Activated CD4-positive, alpha-beta memory T cell treated with anti-CD3 and anti-CD28 coated beads for 36 hours (primary cell): ENCODE measurements at regions not wholly inside any gene's neighbourhood (a gene's known extent, or its start where the extent isn't known, plus 50 kb on each side); places are given as distances from the start of the nearest gene placed in this dataset.

Experiments used
- CTCF ChIA-PET: fragments of 350-600 bp; sonication (Branson Sonifier 250); formaldehyde crosslinking; loops from one replicate; lab custom pipeline; 2021; ENCODE audit warnings: antibody characterized with exemption, inconsistent platforms; lab: Charles Lee
- POLR2A ChIA-PET: fragments of 350-600 bp; sonication (Branson Sonifier 250); formaldehyde crosslinking; loops from one replicate; lab custom pipeline; 2021; ENCODE audit warnings: antibody characterized with exemption; lab: Charles Lee
- DNase-seq: peaks from one replicate; pipeline ENCODE4 v3.0.0-alpha.2; 2020
- H3K27ac Mint-ChIP-seq: one replicate; pipeline ENCODE4 v1.8.0; 2021; ENCODE audit warnings: mixed read lengths
- H3K27me3 Mint-ChIP-seq: one replicate; pipeline ENCODE4 v1.8.0; 2021; ENCODE audit warnings: mixed read lengths
- H3K36me3 Mint-ChIP-seq: one replicate; pipeline ENCODE4 v1.8.0; 2021; ENCODE audit warnings: mixed read lengths
- H3K4me1 Mint-ChIP-seq: one replicate; pipeline ENCODE4 v1.8.0; 2021; ENCODE audit warnings: low read depth, mixed read lengths
- H3K4me3 Mint-ChIP-seq: one replicate; pipeline ENCODE4 v1.8.0; 2021; ENCODE audit warnings: mild to moderate bottlenecking, mixed read lengths
- H3K9me3 Mint-ChIP-seq: one replicate; pipeline ENCODE4 v1.8.0; 2021; ENCODE audit warnings: mixed read lengths
- intact Hi-C: fragments of 100-400 bp; cut with micrococcal nuclease; formaldehyde crosslinking; loops from one replicate; pipeline ENCODE4 v1.15.1; 2023

GRCh38 chr12:24054416-24054815 is 104.9 kb upstream of the SOX5 start:
- Mint-ChIP-seq H3K9me3 (peaks cover 2% of the 10 kb centered on the region), H3K27me3 (no peaks in the 10 kb centered on the region), H3K4me1 (no peaks in the 10 kb centered on the region), H3K4me3 (no peak overlapping the region), H3K27ac (no peak overlapping the region), H3K36me3 (no peaks in the 10 kb centered on the region)
- no peak for DNase-seq
- POLR2A ChIA-PET, result no interaction called here
- CTCF ChIA-PET, result no interaction called here
- intact Hi-C loops, result no loop called here

GRCh38 chr12:24049728-24050127 is 100.3 kb upstream of the SOX5 start:
- Mint-ChIP-seq H3K36me3 (no peaks in the 10 kb centered on the region), H3K27ac (no peak overlapping the region)
- CTCF ChIA-PET, result no interaction called here

DNA sequence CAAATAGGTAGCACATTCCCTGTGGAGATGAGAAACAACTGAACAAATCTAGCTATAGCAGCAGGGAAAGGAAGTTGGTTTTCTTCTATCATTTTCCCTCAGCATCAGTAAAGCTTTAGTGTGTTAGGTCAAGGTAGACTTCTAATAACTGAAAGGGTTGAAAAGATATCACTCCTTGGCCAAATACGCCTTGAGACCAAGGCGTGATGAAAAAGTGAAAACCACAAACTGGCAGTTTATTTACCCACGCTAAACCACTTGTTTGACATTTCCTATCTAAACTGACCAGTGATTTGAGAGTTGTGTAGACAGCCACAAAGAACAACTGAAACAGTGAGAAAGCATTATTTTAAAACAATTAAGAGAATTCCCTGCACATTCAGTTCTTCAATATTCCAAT is 99.6 kb upstream of the SOX5 start:
- CTCF ChIA-PET, result no interaction called here

More at GRCh38 chr12:24049728-24050127, 100.3 kb upstream of the SOX5 start:
- Mint-ChIP-seq H3K27me3 (no peaks in the 10 kb centered on the region), H3K4me3 (no peak overlapping the region), H3K4me1 (no peaks in the 10 kb centered on the region), H3K9me3 (peaks cover 4% of the 10 kb centered on the region)
- intact Hi-C loops, result no loop called here
- no peak for DNase-seq
- POLR2A ChIA-PET, result no interaction called here

DNA sequence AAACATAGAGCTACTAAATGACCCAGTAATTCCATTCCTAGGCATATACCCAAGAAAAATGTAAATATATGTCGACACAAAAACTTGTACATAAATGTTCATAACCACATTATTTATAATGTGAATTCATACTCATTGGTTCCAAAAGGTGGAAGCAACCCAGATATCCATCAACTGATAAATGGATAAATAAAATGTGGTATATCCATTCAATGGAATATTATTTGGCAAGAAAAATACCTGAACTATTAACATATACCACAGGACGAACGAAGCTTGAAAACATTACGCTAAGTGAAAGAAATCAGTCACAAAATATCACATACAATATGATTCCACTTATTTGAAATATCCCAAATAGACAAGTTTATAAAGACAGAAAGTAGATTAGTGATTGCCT is 99.0 kb upstream of the SOX5 start:
- CTCF ChIA-PET, result no interaction called here

More for the DNA sequence above, 99.6 kb upstream of the SOX5 start:
- H3K27me3 Mint-ChIP-seq, result no peaks in the 10 kb centered on the region
- H3K4me3 Mint-ChIP-seq, result no peak overlapping the region
- intact Hi-C loops, result no loop called here
- POLR2A ChIA-PET, result no interaction called here
- DNase-seq, result no peak
- no peak overlapping the region for H3K27ac Mint-ChIP-seq
- H3K36me3 Mint-ChIP-seq, result no peaks in the 10 kb centered on the region
- no peaks in the 10 kb centered on the region for H3K4me1 Mint-ChIP-seq
- peaks cover 4% of the 10 kb centered on the region for H3K9me3 Mint-ChIP-seq

GRCh38 chr12:24047326-24047725 is 97.9 kb upstream of the SOX5 start:
- DNase-seq, result no peak
- no peak overlapping the region for H3K27ac Mint-ChIP-seq
- H3K27me3 Mint-ChIP-seq, result no peaks in the 10 kb centered on the region
- H3K4me1 Mint-ChIP-seq, result no peaks in the 10 kb centered on the region
- H3K9me3 Mint-ChIP-seq, result peaks cover 4% of the 10 kb centered on the region
- CTCF ChIA-PET, result no interaction called here
- POLR2A ChIA-PET, result no interaction called here
- H3K36me3 Mint-ChIP-seq, result no peaks in the 10 kb centered on the region
- intact Hi-C loops, result no loop called here
- H3K4me3 Mint-ChIP-seq, result no peak overlapping the region

More for the DNA sequence above, 99.0 kb upstream of the SOX5 start:
- intact Hi-C loops, result no loop called here
- no peaks in the 10 kb centered on the region for H3K27me3 Mint-ChIP-seq
- POLR2A ChIA-PET, result no interaction called here
- H3K4me3 Mint-ChIP-seq, result no peak overlapping the region
- DNase-seq, result no peak
- H3K9me3 Mint-ChIP-seq, result peaks cover 4% of the 10 kb centered on the region
- H3K4me1 Mint-ChIP-seq, result no peaks in the 10 kb centered on the region
- H3K36me3 Mint-ChIP-seq, result no peaks in the 10 kb centered on the region
- H3K27ac Mint-ChIP-seq, result no peak overlapping the region

DNA sequence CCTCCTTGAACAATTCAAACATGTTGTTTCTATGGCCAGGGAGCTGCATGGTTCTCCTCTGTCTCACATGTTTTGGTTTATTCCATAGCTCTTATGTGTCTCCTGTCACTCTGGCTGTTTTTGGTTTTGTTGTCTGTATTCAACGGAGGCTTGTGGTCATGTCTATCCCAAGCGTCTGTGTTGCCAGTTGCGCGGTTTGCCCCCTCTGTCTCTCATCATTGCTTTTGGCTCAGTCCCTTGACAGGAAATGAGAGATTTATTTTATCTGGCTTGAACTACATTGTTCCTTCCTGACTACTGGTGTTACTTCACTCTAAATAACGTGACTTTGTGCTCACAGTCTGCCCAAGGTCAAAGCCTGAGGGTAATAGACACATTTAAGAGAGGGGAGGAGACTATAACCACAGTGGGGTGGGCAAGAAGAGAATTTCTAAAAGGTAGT is 96.4 kb upstream of the SOX5 start:
- Mint-ChIP-seq H3K27me3 (no peaks in the 10 kb centered on the region), H3K4me1 (no peaks in the 10 kb centered on the region), H3K9me3 (peaks cover 4% of the 10 kb centered on the region), H3K27ac (no peak overlapping the region), H3K4me3 (no peak overlapping the region), H3K36me3 (no peaks in the 10 kb centered on the region)
- ChIA-PET CTCF (no interaction called here), POLR2A (no interaction called here)
- intact Hi-C loops, result no loop called here
- no peak for DNase-seq

GRCh38 chr12:24044941-24045703 is 95.7 kb upstream of the SOX5 start:
- Mint-ChIP-seq H3K4me3 (no peak overlapping the region), H3K9me3 (peaks cover 4% of the 10 kb centered on the region), H3K36me3 (no peaks in the 10 kb centered on the region), H3K27ac (no peak overlapping the region), H3K4me1 (no peaks in the 10 kb centered on the region), H3K27me3 (no peaks in the 10 kb centered on the region)
- intact Hi-C loops, result no loop called here
- no peak for DNase-seq
- POLR2A ChIA-PET, result no interaction called here
- CTCF ChIA-PET, result no interaction called here

GRCh38 chr12:24042651-24043050 is 93.2 kb upstream of the SOX5 start:
- no peak for DNase-seq
- no peaks in the 10 kb centered on the region for H3K36me3 Mint-ChIP-seq
- no peak overlapping the region for H3K27ac Mint-ChIP-seq
- POLR2A ChIA-PET, result no interaction called here
- intact Hi-C loops, result no loop called here
- no peaks in the 10 kb centered on the region for H3K27me3 Mint-ChIP-seq
- no peaks in the 10 kb centered on the region for H3K4me1 Mint-ChIP-seq
- CTCF ChIA-PET, result no interaction called here
- no peak overlapping the region for H3K4me3 Mint-ChIP-seq
- H3K9me3 Mint-ChIP-seq, result no peaks in the 10 kb centered on the region

- no peaks in the 10 kb centered on the region for H3K9me3 Mint-ChIP-seq
- H3K27ac Mint-ChIP-seq, result no peak overlapping the region
- intact Hi-C loops, result no loop called here
- H3K4me3 Mint-ChIP-seq, result no peak overlapping the region
- H3K36me3 Mint-ChIP-seq, result no peaks in the 10 kb centered on the region
- H3K4me1 Mint-ChIP-seq, result no peaks in the 10 kb centered on the region
- DNase-seq, result no peak
- ChIA-PET POLR2A (no interaction called here), CTCF (no interaction called here)
- H3K27me3 Mint-ChIP-seq, result no peaks in the 10 kb centered on the region
These were observed 89.6 kb upstream of the SOX5 start for GRCh38 chr12:24039113-24039525.

DNA sequence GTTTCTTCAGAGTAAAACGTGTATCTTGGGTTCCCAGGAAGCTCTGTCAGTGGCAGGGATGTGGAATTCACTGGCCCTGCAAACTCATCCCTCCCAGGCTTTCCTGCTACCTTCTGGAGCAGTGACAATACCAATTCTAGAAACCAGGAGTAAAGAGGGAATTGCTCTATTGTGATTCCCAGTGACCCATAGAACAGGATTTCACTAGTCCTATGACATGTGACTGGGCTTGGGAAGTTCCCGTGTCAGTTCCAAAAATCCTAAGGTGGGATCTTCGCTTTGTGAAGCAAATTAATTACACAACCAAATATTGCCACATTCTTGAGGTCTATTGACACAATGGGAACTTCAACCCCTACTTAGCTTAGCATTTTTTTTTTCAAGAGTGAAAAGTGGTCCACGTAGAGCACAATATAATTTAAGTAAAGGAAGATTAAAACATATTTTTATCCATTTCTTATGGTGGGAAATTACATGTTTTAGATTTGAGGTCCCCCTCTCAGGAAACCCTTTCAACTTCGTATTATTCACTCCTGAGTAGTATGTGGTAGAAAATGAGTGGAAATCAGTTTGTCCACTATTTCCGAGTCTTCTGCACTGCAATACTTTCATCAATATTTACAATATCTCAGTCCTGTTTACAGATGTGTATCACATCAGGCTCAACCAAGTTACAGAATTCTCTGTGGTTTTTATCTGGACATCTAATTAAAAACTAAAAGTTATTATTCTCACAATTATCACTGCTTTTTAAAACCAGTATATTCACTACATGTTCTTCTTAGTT is 88.9 kb upstream of the SOX5 start:
- H3K9me3 Mint-ChIP-seq, result no peaks in the 10 kb centered on the region
- no peaks in the 10 kb centered on the region for H3K4me1 Mint-ChIP-seq
- no peaks in the 10 kb centered on the region for H3K36me3 Mint-ChIP-seq
- no peaks in the 10 kb centered on the region for H3K27me3 Mint-ChIP-seq
- no peak overlapping the region for H3K4me3 Mint-ChIP-seq
- CTCF ChIA-PET, result no interaction called here
- POLR2A ChIA-PET, result no interaction called here
- intact Hi-C loops, result no loop called here
- DNase-seq, result no peak
- H3K27ac Mint-ChIP-seq, result no peak overlapping the region

DNA sequence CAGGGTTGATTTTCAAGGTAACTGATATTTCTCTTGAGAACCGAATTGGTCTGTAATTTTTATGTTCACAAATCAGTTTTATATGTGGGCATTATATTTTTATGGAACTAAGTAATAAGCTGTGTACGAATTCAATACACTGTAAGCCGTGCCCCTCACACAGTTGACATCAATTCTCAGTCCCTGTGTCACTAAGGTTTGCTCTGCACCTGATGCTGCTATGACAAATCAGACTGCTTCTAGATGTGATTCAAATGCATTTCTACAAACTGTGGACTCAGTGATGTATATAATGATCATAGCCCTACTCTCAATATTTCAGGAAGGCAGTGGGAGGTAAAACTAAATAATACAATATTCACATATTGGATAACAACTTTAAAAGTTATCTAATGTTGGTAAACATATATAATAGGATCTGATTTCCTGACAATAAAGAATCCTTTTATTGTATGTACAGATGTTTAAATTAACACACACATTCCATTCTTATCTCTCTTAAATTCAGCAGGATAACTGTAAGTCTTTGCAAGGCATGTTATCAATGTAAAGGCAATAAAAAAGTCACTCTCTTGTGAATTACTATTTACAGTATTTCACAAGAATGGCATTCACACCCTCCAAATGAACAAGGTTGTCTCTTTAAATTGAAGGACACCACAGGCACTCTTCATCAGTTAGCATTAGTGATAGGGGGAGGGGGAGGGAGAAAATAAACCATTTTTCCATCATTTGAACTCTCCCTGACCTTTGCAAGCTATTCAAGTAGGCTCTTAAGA is 87.2 kb upstream of the SOX5 start:
- POLR2A ChIA-PET, result no interaction called here
- H3K9me3 Mint-ChIP-seq, result no peaks in the 10 kb centered on the region
- H3K36me3 Mint-ChIP-seq, result no peaks in the 10 kb centered on the region
- DNase-seq, result no peak
- no peaks in the 10 kb centered on the region for H3K4me1 Mint-ChIP-seq
- H3K27ac Mint-ChIP-seq, result no peak overlapping the region
- no peak overlapping the region for H3K4me3 Mint-ChIP-seq
- intact Hi-C loops, result no loop called here
- CTCF ChIA-PET, result no interaction called here
- H3K27me3 Mint-ChIP-seq, result no peaks in the 10 kb centered on the region

GRCh38 chr12:24034894-24035293 is 85.4 kb upstream of the SOX5 start:
- intact Hi-C loops, result no loop called here
- Mint-ChIP-seq H3K4me3 (no peak overlapping the region), H3K9me3 (peaks cover 3% of the 10 kb centered on the region), H3K27me3 (no peaks in the 10 kb centered on the region), H3K27ac (no peak overlapping the region), H3K4me1 (no peaks in the 10 kb centered on the region), H3K36me3 (no peaks in the 10 kb centered on the region)
- CTCF ChIA-PET, result interaction anchor here (0.5 kb wide), 1 partner anchor 19 kb away, joined by 3 read pairs; no protein-coding TSS in a partner anchor
- POLR2A ChIA-PET, result no interaction called here
- no peak for DNase-seq
